ENCODE measurements at regions not wholly inside any gene's neighbourhood (a gene's known extent, or its start where the extent isn't known, plus 50 kb on each side); places are given as distances from the start of the nearest gene placed in this dataset.

DNA sequence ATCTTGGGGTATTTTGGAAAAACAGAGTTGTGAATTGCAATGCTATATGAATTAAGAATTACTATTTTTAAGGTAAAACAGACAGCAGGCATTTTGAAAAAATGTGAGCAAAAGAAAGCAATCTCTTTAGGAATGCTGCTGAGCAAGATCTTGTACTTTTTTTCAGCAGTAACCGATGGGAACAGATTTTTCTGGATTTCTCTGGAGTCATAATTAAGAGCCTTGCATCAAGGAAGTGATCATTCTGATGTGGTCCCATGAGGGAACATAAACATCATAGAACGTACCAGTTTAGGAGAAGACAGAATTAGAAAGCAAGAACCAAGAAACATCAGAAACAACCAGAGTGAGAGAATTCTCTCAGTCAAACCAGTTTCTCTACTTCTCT, 157.0 kb upstream of the AGR3 start:
- TF ChIP-seq, protein P1, sequence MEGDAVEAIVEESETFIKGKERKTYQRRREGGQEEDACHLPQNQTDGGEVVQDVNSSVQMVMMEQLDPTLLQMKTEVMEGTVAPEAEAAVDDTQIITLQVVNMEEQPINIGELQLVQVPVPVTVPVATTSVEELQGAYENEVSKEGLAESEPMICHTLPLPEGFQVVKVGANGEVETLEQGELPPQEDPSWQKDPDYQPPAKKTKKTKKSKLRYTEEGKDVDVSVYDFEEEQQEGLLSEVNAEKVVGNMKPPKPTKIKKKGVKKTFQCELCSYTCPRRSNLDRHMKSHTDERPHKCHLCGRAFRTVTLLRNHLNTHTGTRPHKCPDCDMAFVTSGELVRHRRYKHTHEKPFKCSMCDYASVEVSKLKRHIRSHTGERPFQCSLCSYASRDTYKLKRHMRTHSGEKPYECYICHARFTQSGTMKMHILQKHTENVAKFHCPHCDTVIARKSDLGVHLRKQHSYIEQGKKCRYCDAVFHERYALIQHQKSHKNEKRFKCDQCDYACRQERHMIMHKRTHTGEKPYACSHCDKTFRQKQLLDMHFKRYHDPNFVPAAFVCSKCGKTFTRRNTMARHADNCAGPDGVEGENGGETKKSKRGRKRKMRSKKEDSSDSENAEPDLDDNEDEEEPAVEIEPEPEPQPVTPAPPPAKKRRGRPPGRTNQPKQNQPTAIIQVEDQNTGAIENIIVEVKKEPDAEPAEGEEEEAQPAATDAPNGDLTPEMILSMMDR (IDR thresholded peaks at IDR 0.05) = no peak
- no peak for TF ChIP-seq POLR2A (IDR thresholded peaks at IDR 0.05)
